Chondrocyte (in vitro differentiated cells): ENCODE measurements at regions not wholly inside any gene's neighbourhood (a gene's known extent, or its start where the extent isn't known, plus 50 kb on each side); places are given as distances from the start of the nearest gene placed in this dataset.
A peak's percentile ranks its signal among the peaks of the same experiment; 100 is the strongest.

ENCODE experiments used
- DNase-seq: peaks from one replicate; pipeline ENCODE4 v3.0.0; 2021; ENCODE audit warnings: mixed read lengths, low spot score
- H3K27ac Mint-ChIP-seq: one replicate; pipeline ENCODE4 v1.8.0; 2021; ENCODE audit warnings: mild to moderate bottlenecking, moderate library complexity, mixed read lengths; ENCODE audit not compliant: unreplicated experiment
- H3K27me3 Mint-ChIP-seq: 2 replicates; pipeline ENCODE4 v1.8.0; 2021; ENCODE audit warnings: low read depth, mixed read lengths
- H3K36me3 Mint-ChIP-seq: 2 replicates; pipeline ENCODE4 v1.8.0; 2021; ENCODE audit warnings: low read depth, mixed read lengths
- H3K4me1 Mint-ChIP-seq: 2 replicates; pipeline ENCODE4 v1.8.0; 2021; ENCODE audit warnings: low read depth, mild to moderate bottlenecking, mixed read lengths
- H3K4me3 Mint-ChIP-seq: one replicate; pipeline ENCODE4 v1.8.0; 2021; ENCODE audit warnings: mild to moderate bottlenecking, moderate library complexity, mixed read lengths; ENCODE audit not compliant: unreplicated experiment
- H3K9me3 Mint-ChIP-seq: 2 replicates; pipeline ENCODE4 v1.8.0; 2021; ENCODE audit warnings: low read depth, mixed read lengths
- CTCF ChIP-seq: fragments of 200-600 bp; sonication (generic); IDR thresholded peaks from 2 replicates; pipeline ENCODE4 v1.5.0; 2021; ENCODE audit warnings: antibody characterized with exemption, mild to moderate bottlenecking, moderate library complexity

GRCh38 chr2:37868866-37869265 lies 56.2 kb upstream of the RMDN2 start:
- no peak for DNase-seq
- Mint-ChIP-seq H3K4me3 (no peak overlapping the region), H3K9me3 (no peaks in the 10 kb centered on the region), H3K27me3 (no peaks in the 10 kb centered on the region), H3K4me1 (peaks cover 36% of the 10 kb centered on the region), H3K27ac (no peak overlapping the region), H3K36me3 (no peaks in the 10 kb centered on the region)
- no peak for TF ChIP-seq CTCF

GRCh38 chr2:37869304-37869703 lies 55.8 kb upstream of the RMDN2 start:
- no peak overlapping the region for H3K4me3 Mint-ChIP-seq
- H3K9me3 Mint-ChIP-seq: no peaks in the 10 kb centered on the region
- H3K36me3 Mint-ChIP-seq: no peaks in the 10 kb centered on the region
- no peak for DNase-seq
- no peak overlapping the region for H3K27ac Mint-ChIP-seq
- H3K4me1 Mint-ChIP-seq: peaks cover 36% of the 10 kb centered on the region
- TF ChIP-seq CTCF: no peak
- no peaks in the 10 kb centered on the region for H3K27me3 Mint-ChIP-seq

GRCh38 chr2:37869771-37870170 lies 55.3 kb upstream of the RMDN2 start:
- TF ChIP-seq CTCF: no peak
- DNase-seq: no peak
- H3K4me3 Mint-ChIP-seq: no peak overlapping the region
- H3K36me3 Mint-ChIP-seq: no peaks in the 10 kb centered on the region
- no peaks in the 10 kb centered on the region for H3K9me3 Mint-ChIP-seq
- peaks cover 38% of the 10 kb centered on the region for H3K4me1 Mint-ChIP-seq
- H3K27me3 Mint-ChIP-seq: no peaks in the 10 kb centered on the region
- peak overlapping the region; percentile 98 for H3K27ac Mint-ChIP-seq

- Mint-ChIP-seq H3K4me3 (no peak overlapping the region), H3K36me3 (no peaks in the 10 kb centered on the region), H3K4me1 (peaks cover 47% of the 10 kb centered on the region), H3K9me3 (no peaks in the 10 kb centered on the region), H3K27me3 (no peaks in the 10 kb centered on the region), H3K27ac (peak overlapping the region; percentile 98)
- no peak for TF ChIP-seq CTCF
- no peak for DNase-seq
Observed at GRCh38 chr2:37870829-37871228, 54.3 kb upstream of the RMDN2 start.

GRCh38 chr2:37871456-37872191 lies 53.5 kb upstream of the RMDN2 start:
- Mint-ChIP-seq H3K36me3 (no peaks in the 10 kb centered on the region), H3K4me1 (peaks cover 49% of the 10 kb centered on the region), H3K4me3 (no peak overlapping the region), H3K9me3 (no peaks in the 10 kb centered on the region), H3K27ac (peak overlapping the region; percentile 98), H3K27me3 (no peaks in the 10 kb centered on the region)
- TF ChIP-seq CTCF: no peak
- no peak for DNase-seq
